GM19351 (cell line): ENCODE measurements at regions not wholly inside any gene's neighbourhood (a gene's known extent, or its start where the extent isn't known, plus 50 kb on each side); places are given as distances from the start of the nearest gene placed in this dataset.

ENCODE experiments used
- ATAC-seq: cut with Tn5 transposase; IDR thresholded peaks from one replicate; pipeline ENCODE4 v1.9.1; 2021; ENCODE audit warnings: mild to moderate bottlenecking, moderate library complexity; ENCODE audit not compliant: unreplicated experiment

- no peak for ATAC-seq
These were observed 70.4 kb upstream of the COL3A1 start for GRCh38 chr2:188903740-188904139.

GRCh38 chr2:188909036-188909435 is 65.1 kb upstream of the COL3A1 start:
- no peak for ATAC-seq

- no peak for ATAC-seq
These were observed 57.4 kb upstream of the COL3A1 start for GRCh38 chr2:188916736-188917135.

DNA sequence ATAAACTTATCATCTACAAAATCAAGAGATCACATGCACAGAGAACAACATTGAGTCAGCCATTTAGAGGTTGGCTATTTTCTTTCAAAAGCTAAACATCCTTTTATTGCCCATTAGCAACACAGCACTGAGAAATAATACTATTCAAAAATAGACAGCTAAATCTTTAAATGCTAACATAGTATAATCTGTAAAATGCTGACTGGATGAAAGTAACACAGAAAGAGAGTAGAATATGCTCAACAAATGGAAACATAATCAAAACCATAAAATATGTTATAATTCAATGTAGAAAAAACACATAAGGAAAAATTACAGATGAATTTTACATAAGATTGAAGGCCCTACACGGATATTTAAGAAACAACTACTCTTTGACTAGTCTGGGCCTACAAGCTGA is 56.5 kb upstream of the COL3A1 start:
- no peak for ATAC-seq

DNA sequence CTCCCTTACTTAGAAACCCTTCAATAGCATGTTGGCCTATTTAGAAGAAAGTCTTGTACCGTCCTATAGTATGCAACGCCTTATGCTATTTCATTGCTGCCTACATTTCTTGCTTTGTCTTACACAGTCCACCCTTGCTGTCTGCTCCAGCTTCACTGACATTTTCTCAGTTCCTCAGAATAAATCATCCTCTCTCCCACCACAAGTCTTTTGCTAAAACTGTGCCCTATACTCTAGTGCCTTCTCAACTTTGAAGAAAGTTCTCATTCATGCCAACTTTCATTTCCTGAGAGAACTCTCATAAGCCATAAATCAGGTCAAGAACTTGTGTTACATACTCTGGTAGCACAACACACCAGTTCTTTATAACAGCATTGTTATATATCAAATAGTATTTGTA is 54.3 kb upstream of the COL3A1 start:
- ATAC-seq: no peak

GRCh38 chr2:188922191-188922590 is 52.0 kb upstream of the COL3A1 start:
- no peak for ATAC-seq
